ENCODE measurements at regions not wholly inside any gene's neighbourhood (a gene's known extent, or its start where the extent isn't known, plus 50 kb on each side); places are given as distances from the start of the nearest gene placed in this dataset.
"Not testable (repeated sequence)": the region's sequence is repeated elsewhere in the genome, so short reads cannot be mapped to it uniquely, and the experiment has no call there.

DNA sequence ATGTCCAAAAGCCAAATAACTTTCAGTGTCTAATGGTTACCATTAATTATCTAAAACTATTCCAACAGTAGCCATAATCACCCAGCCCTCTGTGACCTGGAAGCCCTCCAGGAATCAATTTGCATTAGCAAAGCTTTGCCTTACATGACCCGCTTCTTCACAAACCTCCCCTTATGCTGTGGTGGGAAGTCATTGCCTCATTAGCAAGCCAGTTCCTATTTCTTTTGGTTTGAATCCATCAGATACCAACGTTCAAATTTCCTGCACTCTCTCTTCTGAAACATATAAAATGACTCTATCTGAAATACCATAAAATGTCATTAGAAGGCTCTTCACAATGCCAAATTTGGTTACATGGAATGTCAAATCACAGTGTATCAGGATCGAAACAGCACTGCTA is 268.3 kb upstream of the PRKD1 start:
- no peak for DNase-seq
- intact Hi-C loops (cut with DNase I), result no loop called here
- H3K4me3 ChIP-seq, result no peak overlapping the region
- no peaks in the 10 kb centered on the region for H3K36me3 ChIP-seq
- peak overlapping the region in 1 of 4 donors; percentile 2 for H3K27ac ChIP-seq
- H3K4me1 ChIP-seq, result no peaks in the 10 kb centered on the region
- 49 to 62% methylated on average over 3 of the region's 3 CpGs for WGBS, 2 donors
- no peaks in the 10 kb centered on the region for H3K27me3 ChIP-seq
- H3K9me3 ChIP-seq, result no peaks in the 10 kb centered on the region
- no peak for TF ChIP-seq POLR2A (IDR thresholded peaks at IDR 0.05)
- TF ChIP-seq, protein P1, sequence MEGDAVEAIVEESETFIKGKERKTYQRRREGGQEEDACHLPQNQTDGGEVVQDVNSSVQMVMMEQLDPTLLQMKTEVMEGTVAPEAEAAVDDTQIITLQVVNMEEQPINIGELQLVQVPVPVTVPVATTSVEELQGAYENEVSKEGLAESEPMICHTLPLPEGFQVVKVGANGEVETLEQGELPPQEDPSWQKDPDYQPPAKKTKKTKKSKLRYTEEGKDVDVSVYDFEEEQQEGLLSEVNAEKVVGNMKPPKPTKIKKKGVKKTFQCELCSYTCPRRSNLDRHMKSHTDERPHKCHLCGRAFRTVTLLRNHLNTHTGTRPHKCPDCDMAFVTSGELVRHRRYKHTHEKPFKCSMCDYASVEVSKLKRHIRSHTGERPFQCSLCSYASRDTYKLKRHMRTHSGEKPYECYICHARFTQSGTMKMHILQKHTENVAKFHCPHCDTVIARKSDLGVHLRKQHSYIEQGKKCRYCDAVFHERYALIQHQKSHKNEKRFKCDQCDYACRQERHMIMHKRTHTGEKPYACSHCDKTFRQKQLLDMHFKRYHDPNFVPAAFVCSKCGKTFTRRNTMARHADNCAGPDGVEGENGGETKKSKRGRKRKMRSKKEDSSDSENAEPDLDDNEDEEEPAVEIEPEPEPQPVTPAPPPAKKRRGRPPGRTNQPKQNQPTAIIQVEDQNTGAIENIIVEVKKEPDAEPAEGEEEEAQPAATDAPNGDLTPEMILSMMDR (IDR thresholded peaks at IDR 0.05), result no peak

DNA sequence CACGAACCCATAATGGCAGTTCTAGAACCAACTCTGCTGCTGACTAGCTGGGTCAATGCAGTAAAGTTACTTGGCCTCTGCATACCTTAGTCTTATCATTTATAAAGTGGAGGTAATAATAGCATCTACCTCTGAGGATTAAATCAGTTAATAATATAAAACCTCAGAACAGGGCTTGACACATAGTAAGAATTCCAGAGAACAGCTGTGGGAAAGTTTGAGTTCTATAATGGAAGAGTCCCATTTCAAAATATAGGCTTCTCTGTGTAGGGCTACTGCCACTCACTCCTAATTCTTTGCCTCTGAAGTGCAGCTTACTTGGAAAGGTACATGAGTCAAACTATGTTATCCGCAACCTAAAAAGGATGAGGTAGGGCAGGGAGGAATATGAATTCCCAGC is 269.2 kb upstream of the PRKD1 start:
- no peaks in the 10 kb centered on the region for H3K4me1 ChIP-seq
- intact Hi-C loops (cut with DNase I), result no loop called here
- WGBS, 2 donors, result 73 to 78% methylated on average over 1 to 2 of the region's 2 CpGs
- H3K36me3 ChIP-seq, result no peaks in the 10 kb centered on the region
- TF ChIP-seq POLR2A (IDR thresholded peaks at IDR 0.05), result no peak
- TF ChIP-seq, protein P1 (IDR thresholded peaks at IDR 0.05), result no peak
- no peaks in the 10 kb centered on the region for H3K9me3 ChIP-seq
- no peak for DNase-seq
- no peak overlapping the region for H3K4me3 ChIP-seq
- H3K27ac ChIP-seq, result no peak overlapping the region
- H3K27me3 ChIP-seq, result no peaks in the 10 kb centered on the region

DNA sequence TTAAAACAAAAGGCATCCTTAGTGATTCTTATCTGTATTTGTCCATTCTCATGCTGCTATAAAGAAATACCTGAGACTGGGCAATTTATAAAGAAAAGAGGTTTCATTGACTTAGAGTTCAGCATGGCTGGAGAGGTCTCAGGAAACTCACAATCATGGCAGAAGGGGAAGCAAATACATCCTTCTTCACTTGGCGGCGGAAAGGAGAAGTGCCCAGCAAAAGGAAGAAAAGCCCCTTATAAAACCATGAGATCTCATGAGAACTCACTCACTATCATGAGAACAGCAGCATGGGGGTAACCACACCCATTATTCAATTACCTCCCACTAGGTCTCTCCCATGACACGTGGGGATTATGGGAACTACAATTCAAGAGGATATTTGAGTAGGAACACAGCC is 271.1 kb upstream of the PRKD1 start:
- 58 to 74% methylated on average over 3 of the region's 3 CpGs for WGBS, 2 donors
- H3K27ac ChIP-seq; intact Hi-C loops (cut with DNase I); DNase-seq; H3K27me3 ChIP-seq; H3K36me3 ChIP-seq; H3K4me3 ChIP-seq; H3K9me3 ChIP-seq; H3K4me1 ChIP-seq: not testable (repeated sequence)

DNA sequence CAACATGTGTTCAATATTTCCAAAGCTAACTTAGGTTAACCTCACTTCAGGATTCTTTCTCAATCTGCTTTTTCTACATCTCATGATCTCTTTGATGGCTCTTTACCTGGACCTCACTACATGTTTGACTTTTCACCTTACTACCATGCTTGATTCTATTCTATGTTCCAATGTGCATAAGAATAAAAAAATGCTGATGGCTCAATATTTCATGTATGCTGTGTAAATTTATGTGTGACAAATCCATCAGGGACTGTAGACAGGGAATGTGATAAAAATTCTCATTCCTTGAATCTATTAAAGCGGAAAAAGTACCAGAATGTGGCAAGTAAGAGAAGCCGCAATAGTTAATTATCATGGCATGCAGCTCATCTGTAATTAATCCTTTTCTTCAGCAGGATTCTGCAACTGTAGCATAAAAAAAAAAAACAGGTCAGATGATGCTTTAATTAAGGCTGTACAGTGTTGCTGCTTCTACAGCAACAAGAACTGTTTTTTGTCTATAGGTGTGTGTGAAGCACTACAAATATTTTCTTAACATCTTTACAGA is 276.9 kb upstream of the PRKD1 start:
- no peak overlapping the region for H3K4me3 ChIP-seq
- 83 to 84% methylated on average over 2 of the region's 2 CpGs for WGBS, 2 donors
- H3K36me3 ChIP-seq, result no peaks in the 10 kb centered on the region
- no peaks in the 10 kb centered on the region for H3K9me3 ChIP-seq
- no peaks in the 10 kb centered on the region for H3K4me1 ChIP-seq
- no peak overlapping the region for H3K27ac ChIP-seq
- H3K27me3 ChIP-seq, result no peaks in the 10 kb centered on the region
- TF ChIP-seq, protein P1 (IDR thresholded peaks at IDR 0.05), result no peak
- no peak for TF ChIP-seq POLR2A (IDR thresholded peaks at IDR 0.05)
- intact Hi-C loops (cut with DNase I), result no loop called here
- no peak for DNase-seq

DNA sequence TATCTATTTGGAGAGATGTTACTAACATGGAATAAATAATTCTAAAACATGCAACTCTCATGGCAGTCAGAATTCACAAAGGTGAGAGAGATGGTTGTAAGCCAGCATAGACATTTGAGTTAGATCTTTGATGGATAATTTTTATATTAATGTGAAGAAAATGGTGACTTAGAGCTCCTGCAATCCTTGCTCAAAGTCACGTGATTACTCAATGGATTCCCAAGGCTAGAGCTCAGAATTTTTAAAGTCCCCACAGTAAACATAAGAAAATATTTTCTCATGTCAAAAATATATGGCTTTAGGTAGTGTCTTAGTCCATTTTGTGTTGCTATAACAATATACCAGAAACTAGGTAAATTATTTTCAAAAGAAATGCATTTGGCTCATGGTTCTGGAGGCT is 281.5 kb upstream of the PRKD1 start:
- Histone ChIP-seq H3K9me3 (no peaks in the 10 kb centered on the region), H3K4me1 (no peaks in the 10 kb centered on the region), H3K27ac (no peak overlapping the region), H3K27me3 (no peaks in the 10 kb centered on the region), H3K36me3 (no peaks in the 10 kb centered on the region), H3K4me3 (no peak overlapping the region)
- no peak for TF ChIP-seq POLR2A (IDR thresholded peaks at IDR 0.05)
- no peak for DNase-seq
- 52 to 71% methylated on average over 1 of the region's 1 CpG for WGBS, 2 donors
- intact Hi-C loops (cut with DNase I), result no loop called here

DNA sequence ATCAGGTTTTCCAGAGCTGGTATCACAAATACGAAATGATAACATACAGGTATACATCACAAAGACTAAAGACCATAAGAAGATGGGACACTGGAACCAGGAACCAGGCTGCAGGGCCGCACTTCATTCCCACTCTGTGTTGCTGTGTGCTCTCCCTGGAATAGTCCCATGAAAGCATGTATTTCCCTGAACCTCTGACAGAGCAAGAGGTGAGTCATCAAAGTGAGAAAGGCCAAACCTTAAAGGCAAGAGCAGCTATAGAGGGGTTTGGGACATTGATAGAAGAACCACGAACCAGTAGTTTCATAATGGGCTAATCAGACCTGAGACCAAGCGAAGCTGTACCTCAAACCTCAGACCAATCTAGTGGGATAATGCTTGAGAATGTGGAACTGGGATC is 283.0 kb upstream of the PRKD1 start:
- DNase-seq, result no peak
- WGBS, 2 donors, result 60 to 69% methylated on average over 4 of the region's 4 CpGs
- H3K4me1 ChIP-seq, result no peaks in the 10 kb centered on the region
- H3K27me3 ChIP-seq, result no peaks in the 10 kb centered on the region
- intact Hi-C loops (cut with DNase I), result no loop called here
- H3K9me3 ChIP-seq, result no peaks in the 10 kb centered on the region
- H3K36me3 ChIP-seq, result no peaks in the 10 kb centered on the region
- no peak for TF ChIP-seq POLR2A (IDR thresholded peaks at IDR 0.05)
- TF ChIP-seq, protein P1 (IDR thresholded peaks at IDR 0.05), result no peak
- H3K4me3 ChIP-seq, result no peak overlapping the region
- no peak overlapping the region for H3K27ac ChIP-seq

Data from esophagus squamous epithelium (tissue), 5 donors.